DND-41 (cell line): ENCODE measurements at regions not wholly inside any gene's neighbourhood (a gene's known extent, or its start where the extent isn't known, plus 50 kb on each side); places are given as distances from the start of the nearest gene placed in this dataset.

Source experiments
- ATAC-seq: fragments of 200-7000 bp; cut with Tn5 transposase; 3 replicates; pipeline ENCODE4 v1.9.1; 2021; ENCODE audit warnings: low read depth; ENCODE audit not compliant: insufficient read depth
- DNase-seq: peaks from one replicate; pipeline ENCODE4 v3.0.0-alpha.2; 2020
- H2AFZ ChIP-seq: 2 replicates; pipeline ENCODE4 v1.6.0; 2012; ENCODE audit warnings: low read depth, low read length
- H3K27ac ChIP-seq: 2 replicates; pipeline ENCODE4 v1.5.1; 2012; ENCODE audit warnings: low read length, inconsistent platforms
- H3K27me3 ChIP-seq: fragments of 200-600 bp; sonication (generic); 2 replicates; pipeline ENCODE4 v1.6.0; 2012; ENCODE audit warnings: low read length, mild to moderate bottlenecking, inconsistent platforms; ENCODE audit not compliant: insufficient read depth, poor library complexity
- H3K36me3 ChIP-seq: 2 replicates; pipeline ENCODE4 v1.5.1; 2012; ENCODE audit warnings: low read length, inconsistent platforms; ENCODE audit not compliant: insufficient read depth
- H3K4me1 ChIP-seq: 2 replicates; pipeline ENCODE4 v1.5.1; 2012; ENCODE audit warnings: mild to moderate bottlenecking, low read length; ENCODE audit not compliant: insufficient read depth
- H3K4me2 ChIP-seq: 2 replicates; pipeline ENCODE4 v1.6.0; 2012; ENCODE audit warnings: mild to moderate bottlenecking, moderate library complexity, low read length, inconsistent platforms; ENCODE audit not compliant: insufficient read depth
- H3K4me3 ChIP-seq, 2 experiments: fragments of 200-600 bp in 1 of 2; shearing (Covaris generic) in 1 of 2; 2 replicates each; pipeline ENCODE4 v1.5.1; 2012 to 2016; ENCODE audit warnings: inconsistent platforms in 2 of 2, low read length in 2 of 2, mild to moderate bottlenecking in 2 of 2, low read depth in 1 of 2, moderate library complexity in 1 of 2
- H3K79me2 ChIP-seq: 2 replicates; pipeline ENCODE4 v1.6.0; 2012; ENCODE audit warnings: low read length, inconsistent platforms; ENCODE audit not compliant: insufficient read depth
- H3K9ac ChIP-seq: 2 replicates; pipeline ENCODE4 v1.6.0; 2012; ENCODE audit warnings: low read depth, mild to moderate bottlenecking, inconsistent platforms, low read length, moderate library complexity
- H3K9me3 ChIP-seq: 2 replicates; pipeline ENCODE4 v1.5.1; 2012; ENCODE audit warnings: low read length, moderate library complexity, mild to moderate bottlenecking, inconsistent platforms; ENCODE audit not compliant: insufficient read depth, severe bottlenecking
- H4K20me1 ChIP-seq: 2 replicates; pipeline ENCODE4 v1.6.0; 2012; ENCODE audit warnings: low read length; ENCODE audit not compliant: insufficient read depth
- CTCF ChIP-seq: IDR thresholded peaks from 2 replicates; pipeline ENCODE4 v1.5.1; 2012; ENCODE audit warnings: borderline replicate concordance, low read length, moderate library complexity, mild to moderate bottlenecking; ENCODE audit not compliant: poor library complexity, severe bottlenecking; ENCODE audit errors: extremely low read depth
- EZH2 ChIP-seq: IDR thresholded peaks from 3 replicates; pipeline ENCODE4 v1.6.1; 2012; ENCODE audit warnings: borderline replicate concordance, low read depth, mild to moderate bottlenecking, moderate library complexity, low read length, inconsistent platforms; ENCODE audit not compliant: severe bottlenecking

DNA sequence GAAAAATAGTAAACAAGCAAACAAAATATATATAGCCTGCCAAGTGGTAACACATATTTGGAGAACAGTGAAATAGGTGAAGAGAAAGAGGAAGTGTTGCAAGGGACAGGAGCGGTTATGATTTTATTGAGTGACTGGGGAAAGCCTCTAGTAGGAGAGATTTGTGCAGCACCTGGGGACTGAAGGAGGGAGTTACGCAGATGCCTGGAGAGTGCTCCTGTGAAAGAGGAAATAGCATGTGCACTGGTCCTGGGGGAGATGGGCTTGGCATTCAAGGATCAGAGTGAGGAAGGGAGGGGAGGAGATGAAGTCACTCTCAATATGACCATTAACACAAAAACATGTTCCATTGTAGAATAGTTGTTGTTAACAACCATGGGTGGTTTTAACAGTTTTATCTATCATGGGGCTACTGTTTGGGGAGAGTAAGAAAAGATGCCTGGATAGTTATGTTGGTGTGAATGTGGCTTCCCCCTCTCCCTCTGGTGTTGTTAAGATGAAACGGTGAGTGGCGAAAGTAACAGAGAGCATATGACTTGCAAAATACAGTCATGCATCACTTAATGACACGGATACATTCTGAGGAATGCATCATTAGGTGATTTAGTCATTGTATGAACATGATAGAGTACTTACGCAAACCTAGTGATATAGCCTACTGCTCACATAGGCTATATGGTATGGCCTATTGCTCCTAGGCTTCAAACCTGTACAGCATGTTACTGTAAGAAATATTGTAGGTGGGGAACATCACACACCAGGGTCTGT is 251.7 kb upstream of the ARGLU1 start:
- Histone ChIP-seq H3K9me3 (no peaks in the 10 kb centered on the region), H3K4me3 (no peak overlapping the region), H3K4me1 (no peaks in the 10 kb centered on the region), H3K9ac (no peak overlapping the region), H3K27ac (no peak overlapping the region), H4K20me1 (no peaks in the 10 kb centered on the region), H2AFZ (no peak overlapping the region), H3K4me2 (no peak overlapping the region), H3K79me2 (no peaks in the 10 kb centered on the region), H3K27me3 (no peaks in the 10 kb centered on the region), H3K36me3 (no peaks in the 10 kb centered on the region)
- no peak for TF ChIP-seq CTCF
- no peak for TF ChIP-seq EZH2
- DNase-seq = no peak
- no peak for ATAC-seq

DNA sequence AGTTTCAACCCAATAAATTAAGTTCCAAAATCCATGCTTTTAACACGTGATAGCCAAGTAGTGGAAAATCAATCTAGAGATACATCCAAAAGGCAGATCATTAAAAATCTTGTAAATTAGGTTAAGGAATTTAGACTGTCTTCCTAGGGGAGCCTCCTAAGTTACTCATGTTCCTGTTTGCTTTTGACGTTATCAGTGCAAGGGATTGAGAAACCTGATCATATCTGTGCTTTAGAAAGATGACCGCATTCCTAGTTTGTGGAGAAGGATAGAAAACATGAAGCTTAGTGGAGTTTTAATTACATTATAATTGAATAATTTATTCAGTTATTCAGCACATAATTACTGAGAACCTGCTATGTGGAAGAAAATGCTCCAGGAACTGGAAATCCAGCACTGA is 251.0 kb upstream of the ARGLU1 start:
- no peak overlapping the region for H3K4me3 ChIP-seq
- TF ChIP-seq CTCF (no peak), EZH2 (no peak)
- no peaks in the 10 kb centered on the region for H3K36me3 ChIP-seq
- no peak overlapping the region for H2AFZ ChIP-seq
- no peak overlapping the region for H3K27ac ChIP-seq
- no peaks in the 10 kb centered on the region for H3K9me3 ChIP-seq
- no peak overlapping the region for H3K9ac ChIP-seq
- H3K79me2 ChIP-seq = no peaks in the 10 kb centered on the region
- no peak overlapping the region for H3K4me2 ChIP-seq
- no peak for ATAC-seq
- H3K4me1 ChIP-seq = no peaks in the 10 kb centered on the region
- H3K27me3 ChIP-seq = no peaks in the 10 kb centered on the region
- DNase-seq = no peak
- H4K20me1 ChIP-seq = no peaks in the 10 kb centered on the region

- Histone ChIP-seq H4K20me1 (no peaks in the 10 kb centered on the region), H3K27me3 (no peaks in the 10 kb centered on the region), H3K4me3 (no peak overlapping the region), H3K4me2 (no peak overlapping the region), H2AFZ (no peak overlapping the region), H3K79me2 (no peaks in the 10 kb centered on the region), H3K9me3 (no peaks in the 10 kb centered on the region), H3K9ac (no peak overlapping the region), H3K36me3 (no peaks in the 10 kb centered on the region), H3K27ac (no peak overlapping the region), H3K4me1 (no peaks in the 10 kb centered on the region)
- no peak for TF ChIP-seq CTCF
- no peak for TF ChIP-seq EZH2
- no peak for DNase-seq
- no peak for ATAC-seq
Measured at GRCh38 chr13:106815545-106815944, 247.6 kb upstream of the ARGLU1 start.
